ENCODE measurements at regions not wholly inside any gene's neighbourhood (a gene's known extent, or its start where the extent isn't known, plus 50 kb on each side); places are given as distances from the start of the nearest gene placed in this dataset.
A peak's percentile ranks its signal among the peaks of the same experiment; 100 is the strongest.
"Not testable (repeated sequence)": the region's sequence is repeated elsewhere in the genome, so short reads cannot be mapped to it uniquely, and the experiment has no call there.

DNA sequence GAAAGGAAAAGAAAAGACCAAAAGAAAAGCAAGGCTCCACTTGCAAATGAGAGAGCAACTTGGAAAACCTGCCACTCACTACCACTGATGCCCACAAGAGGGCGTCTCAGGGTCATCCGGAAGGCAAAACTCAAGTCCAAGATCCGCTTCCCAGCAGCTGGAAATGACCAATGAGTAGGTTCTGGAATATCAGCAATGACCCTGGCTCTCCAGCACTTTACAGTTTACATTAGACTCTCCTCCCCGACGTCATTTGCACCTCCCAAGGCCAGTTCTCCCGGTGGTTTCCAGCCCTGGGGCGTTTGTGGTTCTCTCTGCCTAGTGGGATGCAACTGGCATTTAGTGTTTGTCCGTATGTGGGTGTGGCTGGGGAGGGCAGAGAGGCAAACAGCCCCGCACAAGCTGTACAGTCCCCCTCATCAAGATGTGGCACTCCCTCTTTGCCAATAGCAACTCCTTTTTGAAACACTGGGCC is 193.8 kb upstream of the ZNF618 start:
- peaks cover 3% of the 10 kb centered on the region for H3K4me1 ChIP-seq
- H3K36me3 ChIP-seq, result no peaks in the 10 kb centered on the region
- TF ChIP-seq, protein P1, sequence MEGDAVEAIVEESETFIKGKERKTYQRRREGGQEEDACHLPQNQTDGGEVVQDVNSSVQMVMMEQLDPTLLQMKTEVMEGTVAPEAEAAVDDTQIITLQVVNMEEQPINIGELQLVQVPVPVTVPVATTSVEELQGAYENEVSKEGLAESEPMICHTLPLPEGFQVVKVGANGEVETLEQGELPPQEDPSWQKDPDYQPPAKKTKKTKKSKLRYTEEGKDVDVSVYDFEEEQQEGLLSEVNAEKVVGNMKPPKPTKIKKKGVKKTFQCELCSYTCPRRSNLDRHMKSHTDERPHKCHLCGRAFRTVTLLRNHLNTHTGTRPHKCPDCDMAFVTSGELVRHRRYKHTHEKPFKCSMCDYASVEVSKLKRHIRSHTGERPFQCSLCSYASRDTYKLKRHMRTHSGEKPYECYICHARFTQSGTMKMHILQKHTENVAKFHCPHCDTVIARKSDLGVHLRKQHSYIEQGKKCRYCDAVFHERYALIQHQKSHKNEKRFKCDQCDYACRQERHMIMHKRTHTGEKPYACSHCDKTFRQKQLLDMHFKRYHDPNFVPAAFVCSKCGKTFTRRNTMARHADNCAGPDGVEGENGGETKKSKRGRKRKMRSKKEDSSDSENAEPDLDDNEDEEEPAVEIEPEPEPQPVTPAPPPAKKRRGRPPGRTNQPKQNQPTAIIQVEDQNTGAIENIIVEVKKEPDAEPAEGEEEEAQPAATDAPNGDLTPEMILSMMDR (IDR thresholded peaks at IDR 0.05), result peak; percentile 88
- no peaks in the 10 kb centered on the region for H3K9me3 ChIP-seq
- intact Hi-C loops (cut with DNase I), result no loop called here
- no peak overlapping the region for H3K27ac ChIP-seq
- H3K4me3 ChIP-seq, result no peak overlapping the region
- DNase-seq (peak; percentile 71), ATAC-seq (peak; percentile 80 to 81)
- H3K27me3 ChIP-seq (ENCODE audit: low read depth), result peaks cover under 1% of the 10 kb centered on the region

- ATAC-seq; H3K9me3 ChIP-seq; H3K27ac ChIP-seq; intact Hi-C loops (cut with DNase I); H3K36me3 ChIP-seq; H3K4me3 ChIP-seq; DNase-seq: not testable (repeated sequence)
- Histone ChIP-seq H3K27me3 (ENCODE audit: low read depth) (peaks cover 20% of the 10 kb centered on the region), H3K4me1 (peaks cover 11% of the 10 kb centered on the region)
Measured at GRCh38 chr9:113685636-113686035, 190.5 kb upstream of the ZNF618 start.

GRCh38 chr9:113687107-113687679 is 188.9 kb upstream of the ZNF618 start:
- ATAC-seq (no peak), DNase-seq (no peak)
- H3K27me3 ChIP-seq (ENCODE audit: low read depth), result peaks cover 20% of the 10 kb centered on the region
- intact Hi-C loops (cut with DNase I), result no loop called here
- H3K4me3 ChIP-seq, result no peak overlapping the region
- TF ChIP-seq, protein P1 (IDR thresholded peaks at IDR 0.05), result no peak
- peaks cover 11% of the 10 kb centered on the region for H3K4me1 ChIP-seq
- H3K9me3 ChIP-seq, result no peaks in the 10 kb centered on the region
- no peak overlapping the region for H3K27ac ChIP-seq
- no peaks in the 10 kb centered on the region for H3K36me3 ChIP-seq

GRCh38 chr9:113687680-113688371 is 188.3 kb upstream of the ZNF618 start:
- Histone ChIP-seq H3K9me3 (no peaks in the 10 kb centered on the region), H3K4me3 (no peak overlapping the region), H3K27me3 (ENCODE audit: low read depth) (peaks cover 20% of the 10 kb centered on the region), H3K27ac (no peak overlapping the region), H3K36me3 (no peaks in the 10 kb centered on the region), H3K4me1 (peaks cover 8% of the 10 kb centered on the region)
- ATAC-seq, result peak; percentile 29 to 50
- intact Hi-C loops (cut with DNase I), result no loop called here
- TF ChIP-seq, protein P1 (IDR thresholded peaks at IDR 0.05), result no peak
- no peak for DNase-seq

DNA sequence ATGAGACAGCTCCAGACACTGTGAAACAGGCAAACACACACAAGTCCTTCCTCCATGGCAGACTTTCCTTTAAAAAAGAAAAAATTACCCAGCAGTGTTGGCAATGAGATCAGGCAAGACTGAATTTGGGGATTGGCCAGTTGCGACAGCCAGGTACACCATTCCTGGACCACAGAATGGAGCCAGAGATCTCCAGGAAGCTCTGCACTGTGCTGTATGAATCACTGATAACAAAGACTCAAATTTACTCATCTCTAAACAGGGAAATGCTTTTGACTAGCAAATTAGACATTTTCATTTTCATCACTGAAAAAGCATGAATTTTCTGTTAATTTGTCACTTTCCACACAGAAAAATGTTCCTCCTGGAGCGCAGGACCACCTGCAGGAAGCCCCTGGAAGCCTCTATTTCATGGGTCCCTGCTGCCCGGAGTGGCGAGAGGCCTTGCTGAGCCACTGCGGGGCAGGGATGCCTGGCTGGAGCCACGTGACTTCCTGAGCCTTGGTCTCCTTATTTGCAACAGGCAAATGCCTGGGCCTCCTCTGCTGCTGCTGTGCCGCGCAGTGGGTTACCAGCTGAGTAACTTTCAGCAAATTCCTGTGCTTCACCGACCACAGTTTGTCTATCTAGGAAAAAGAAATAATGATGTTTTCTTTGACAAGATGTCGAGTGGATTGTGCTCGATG is 185.9 kb upstream of the ZNF618 start:
- no peak for DNase-seq
- no peaks in the 10 kb centered on the region for H3K9me3 ChIP-seq
- peaks cover 20% of the 10 kb centered on the region for H3K27me3 ChIP-seq (ENCODE audit: low read depth)
- TF ChIP-seq, protein P1 (IDR thresholded peaks at IDR 0.05), result no peak
- H3K4me3 ChIP-seq, result no peak overlapping the region
- no peaks in the 10 kb centered on the region for H3K36me3 ChIP-seq
- intact Hi-C loops (cut with DNase I), result no loop called here
- peaks cover 8% of the 10 kb centered on the region for H3K4me1 ChIP-seq
- ATAC-seq, result no peak
- H3K27ac ChIP-seq, result no peak overlapping the region

- Histone ChIP-seq H3K27ac (no peak overlapping the region), H3K27me3 (ENCODE audit: low read depth) (peaks cover 20% of the 10 kb centered on the region), H3K4me1 (peaks cover 8% of the 10 kb centered on the region), H3K36me3 (no peaks in the 10 kb centered on the region), H3K9me3 (no peaks in the 10 kb centered on the region), H3K4me3 (no peak overlapping the region)
- DNase-seq (no peak), ATAC-seq (no peak)
- TF ChIP-seq, protein P1 (IDR thresholded peaks at IDR 0.05), result no peak
- intact Hi-C loops (cut with DNase I), result no loop called here
Measured at GRCh38 chr9:113692256-113692655, 183.9 kb upstream of the ZNF618 start.

Measured in lower lobe of right lung (tissue), 2 donors.